ENCODE measurements at regions not wholly inside any gene's neighbourhood (a gene's known extent, or its start where the extent isn't known, plus 50 kb on each side); places are given as distances from the start of the nearest gene placed in this dataset.

GRCh38 chr7:94239661-94240234, 154.9 kb upstream of the COL1A2 start:
- TF ChIP-seq EP300 (IDR thresholded peaks at IDR 0.05; ENCODE audit: borderline replicate concordance in 1 of 2, low read depth in 1 of 2, low read length in 1 of 2) (no peak), CTCF (IDR thresholded peaks at IDR 0.05) (no peak), RAD21 (IDR thresholded peaks at IDR 0.05; ENCODE audit: low read length) (no peak), TAF1 (IDR thresholded peaks at IDR 0.05; ENCODE audit: borderline replicate concordance, low read depth, low read length) (no peak), JUND (IDR thresholded peaks at IDR 0.05) (no peak), POLR2AphosphoS5 (IDR thresholded peaks at IDR 0.05; ENCODE audit: low read depth, low read length) (no peak), YY1 (IDR thresholded peaks at IDR 0.05; ENCODE audit: low read depth) (no peak), CHD2 (IDR thresholded peaks at IDR 0.05; ENCODE audit: low read length, partially characterized antibody) (no peak), RFX5 (IDR thresholded peaks at IDR 0.05; ENCODE audit: low read length) (no peak)

Data from SK-N-SH (cell line).